ENCODE measurements at regions not wholly inside any gene's neighbourhood (a gene's known extent, or its start where the extent isn't known, plus 50 kb on each side); places are given as distances from the start of the nearest gene placed in this dataset.

DNA sequence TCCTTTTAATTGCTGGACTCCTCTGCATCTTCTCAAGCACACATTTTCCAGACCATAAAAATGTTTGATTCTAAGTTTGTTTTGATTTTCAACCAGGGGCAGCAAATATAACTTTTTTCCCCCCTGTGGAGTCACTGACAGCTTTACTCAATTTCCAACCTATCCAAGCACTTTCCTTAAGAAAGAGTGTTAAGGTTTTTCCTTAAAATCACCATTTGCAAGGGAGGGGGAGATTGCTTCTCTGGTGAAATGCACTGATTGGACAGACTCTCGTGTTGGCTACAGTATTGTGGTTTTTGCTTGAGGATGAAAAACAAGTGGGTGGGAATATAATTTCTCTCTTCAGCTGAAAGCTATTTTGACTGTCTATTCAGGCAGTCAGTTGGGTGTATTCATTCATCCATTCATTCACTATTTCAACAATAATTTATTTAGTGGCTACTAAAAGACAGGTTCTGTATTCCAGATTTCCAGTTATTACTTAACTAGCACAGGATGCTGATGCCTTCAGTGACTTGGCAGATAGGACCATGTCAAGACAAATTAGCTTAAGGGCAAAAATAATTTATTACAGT is 146.3 kb downstream of the BAMBI start:
- TF ChIP-seq, protein P1, sequence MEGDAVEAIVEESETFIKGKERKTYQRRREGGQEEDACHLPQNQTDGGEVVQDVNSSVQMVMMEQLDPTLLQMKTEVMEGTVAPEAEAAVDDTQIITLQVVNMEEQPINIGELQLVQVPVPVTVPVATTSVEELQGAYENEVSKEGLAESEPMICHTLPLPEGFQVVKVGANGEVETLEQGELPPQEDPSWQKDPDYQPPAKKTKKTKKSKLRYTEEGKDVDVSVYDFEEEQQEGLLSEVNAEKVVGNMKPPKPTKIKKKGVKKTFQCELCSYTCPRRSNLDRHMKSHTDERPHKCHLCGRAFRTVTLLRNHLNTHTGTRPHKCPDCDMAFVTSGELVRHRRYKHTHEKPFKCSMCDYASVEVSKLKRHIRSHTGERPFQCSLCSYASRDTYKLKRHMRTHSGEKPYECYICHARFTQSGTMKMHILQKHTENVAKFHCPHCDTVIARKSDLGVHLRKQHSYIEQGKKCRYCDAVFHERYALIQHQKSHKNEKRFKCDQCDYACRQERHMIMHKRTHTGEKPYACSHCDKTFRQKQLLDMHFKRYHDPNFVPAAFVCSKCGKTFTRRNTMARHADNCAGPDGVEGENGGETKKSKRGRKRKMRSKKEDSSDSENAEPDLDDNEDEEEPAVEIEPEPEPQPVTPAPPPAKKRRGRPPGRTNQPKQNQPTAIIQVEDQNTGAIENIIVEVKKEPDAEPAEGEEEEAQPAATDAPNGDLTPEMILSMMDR (IDR thresholded peaks at IDR 0.05; ENCODE audit: low read depth, low read length, poor library complexity, severe bottlenecking): no peak
- TF ChIP-seq EZH2phosphoT487 (IDR thresholded peaks at IDR 0.05; ENCODE audit: borderline replicate concordance, low read length): no peak

All from DOHH2 (cell line).